HG03045 (cell line): ENCODE measurements at regions not wholly inside any gene's neighbourhood (a gene's known extent, or its start where the extent isn't known, plus 50 kb on each side); places are given as distances from the start of the nearest gene placed in this dataset.
"Not testable (repeated sequence)": the region's sequence is repeated elsewhere in the genome, so short reads cannot be mapped to it uniquely, and the experiment has no call there.

Experiments used
- ATAC-seq: cut with Tn5 transposase; IDR thresholded peaks from one replicate; pipeline ENCODE4 v1.9.1; 2021; ENCODE audit warnings: mild to moderate bottlenecking, moderate library complexity; ENCODE audit not compliant: unreplicated experiment

- ATAC-seq: no peak
Observed at GRCh38 chr10:44724415-44725174, 186.5 kb upstream of the TMEM72 start.

- ATAC-seq: no peak
Observed at GRCh38 chr10:44725404-44725803, 185.7 kb upstream of the TMEM72 start.

- ATAC-seq: no peak
Observed at GRCh38 chr10:44731283-44731682, 179.9 kb upstream of the TMEM72 start.

- no peak for ATAC-seq
Observed at GRCh38 chr10:44733501-44734488, 177.3 kb upstream of the TMEM72 start.

- no peak for ATAC-seq
Observed at GRCh38 chr10:44742248-44742647, 168.9 kb upstream of the TMEM72 start.

GRCh38 chr10:44743535-44743934, 167.6 kb upstream of the TMEM72 start:
- ATAC-seq: no peak

- ATAC-seq: no peak
Observed at GRCh38 chr10:44745920-44746319, 165.2 kb upstream of the TMEM72 start.

GRCh38 chr10:44747593-44748172, 163.5 kb upstream of the TMEM72 start:
- ATAC-seq: no peak

GRCh38 chr10:44749151-44749550, 162.0 kb upstream of the TMEM72 start:
- ATAC-seq: no peak

- no peak for ATAC-seq
Observed at GRCh38 chr10:44752451-44753441, 158.4 kb upstream of the TMEM72 start.

GRCh38 chr10:44754355-44754754, 156.8 kb upstream of the TMEM72 start:
- ATAC-seq: not testable (repeated sequence)

- ATAC-seq: no peak
Observed at GRCh38 chr10:44755481-44755880, 155.7 kb upstream of the TMEM72 start.

- ATAC-seq: no peak
Observed at GRCh38 chr10:44756216-44756615, 154.9 kb upstream of the TMEM72 start.

GRCh38 chr10:44757551-44758205, 153.5 kb upstream of the TMEM72 start:
- ATAC-seq: no peak

- no peak for ATAC-seq
Observed at GRCh38 chr10:44759122-44759521, 152.0 kb upstream of the TMEM72 start.

GRCh38 chr10:44760513-44760912, 150.6 kb upstream of the TMEM72 start:
- ATAC-seq: no peak

- no peak for ATAC-seq
Observed at GRCh38 chr10:44761076-44761475, 150.1 kb upstream of the TMEM72 start.

- ATAC-seq: no peak
Observed at GRCh38 chr10:44763331-44763730, 147.8 kb upstream of the TMEM72 start.

GRCh38 chr10:44765299-44765698, 145.8 kb upstream of the TMEM72 start:
- ATAC-seq: no peak

GRCh38 chr10:44766631-44767030, 144.5 kb upstream of the TMEM72 start:
- ATAC-seq: no peak
